HG03045 (cell line): ENCODE measurements at regions not wholly inside any gene's neighbourhood (a gene's known extent, or its start where the extent isn't known, plus 50 kb on each side); places are given as distances from the start of the nearest gene placed in this dataset.

Experiments
- ATAC-seq: cut with Tn5 transposase; IDR thresholded peaks from one replicate; pipeline ENCODE4 v1.9.1; 2021; ENCODE audit warnings: mild to moderate bottlenecking, moderate library complexity; ENCODE audit not compliant: unreplicated experiment

DNA sequence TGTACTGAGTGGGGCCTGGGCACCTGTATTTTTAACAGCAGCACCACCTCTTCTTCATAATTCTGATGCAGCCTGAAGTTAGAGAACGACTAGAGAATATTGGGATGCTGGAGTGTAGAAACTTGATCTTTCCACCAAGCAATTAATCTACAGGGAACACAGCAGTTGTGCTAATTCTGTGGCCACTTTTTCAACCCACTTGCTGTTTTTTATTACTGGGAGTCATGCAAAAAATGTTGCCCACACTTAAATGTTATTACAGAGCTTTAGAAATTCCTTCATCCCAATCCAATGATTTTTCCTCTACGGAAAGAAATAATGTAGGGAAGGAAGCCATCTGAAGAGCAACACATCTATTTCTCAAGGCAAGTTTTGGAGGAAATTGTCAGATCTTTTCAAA lies 190.9 kb upstream of the TUT7 start:
- no peak for ATAC-seq

DNA sequence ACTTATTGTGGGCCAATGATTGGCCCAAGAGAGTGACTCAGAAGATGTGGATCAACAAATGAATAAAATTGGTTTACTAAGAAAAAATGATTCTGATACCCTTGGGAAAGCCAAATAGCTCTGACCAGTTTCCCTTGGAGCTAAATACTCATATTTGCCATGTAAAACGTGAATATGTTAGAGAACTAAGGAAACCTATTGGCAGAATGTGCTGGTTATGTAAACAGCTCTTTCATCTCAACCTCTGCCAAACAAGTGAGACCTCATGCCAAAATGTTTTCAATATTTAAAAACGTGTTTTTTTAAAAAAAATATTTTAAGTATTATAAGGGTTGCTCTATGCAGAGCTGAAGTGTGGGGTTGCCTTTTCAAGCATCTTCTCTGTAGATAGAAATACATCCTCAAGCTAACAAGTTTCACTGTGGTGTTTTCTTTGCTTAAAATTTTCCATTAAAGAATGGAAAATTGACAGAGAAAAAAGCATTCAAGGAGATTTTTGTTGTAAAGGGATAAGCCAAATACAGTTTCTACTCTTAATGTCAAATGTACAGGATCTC lies 186.9 kb upstream of the TUT7 start:
- ATAC-seq, result no peak

DNA sequence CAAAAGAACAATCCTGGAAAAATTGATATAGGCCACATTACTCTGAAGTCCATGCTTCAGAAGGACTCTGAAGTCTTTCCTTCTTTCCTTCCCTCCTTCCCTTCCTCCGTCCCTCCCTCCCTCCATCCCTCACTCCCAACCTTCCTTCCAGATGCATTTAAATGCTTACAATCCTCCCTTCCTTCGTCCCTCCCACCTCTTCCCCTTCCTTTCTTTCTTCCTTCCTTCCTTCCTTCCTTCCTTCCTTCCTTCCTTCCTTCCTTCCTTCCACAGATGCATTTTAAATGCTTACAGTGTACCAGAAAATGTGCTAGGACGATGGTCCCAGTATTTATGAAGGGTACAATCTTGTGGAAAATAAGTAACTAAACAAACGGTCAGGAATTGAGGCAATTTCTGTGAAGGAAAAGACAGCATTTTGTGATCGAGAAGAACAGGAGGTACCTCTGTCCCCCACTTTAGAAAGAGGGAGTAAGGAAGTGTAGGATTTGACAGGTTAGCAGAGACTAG lies 181.3 kb upstream of the TUT7 start:
- no peak for ATAC-seq

DNA sequence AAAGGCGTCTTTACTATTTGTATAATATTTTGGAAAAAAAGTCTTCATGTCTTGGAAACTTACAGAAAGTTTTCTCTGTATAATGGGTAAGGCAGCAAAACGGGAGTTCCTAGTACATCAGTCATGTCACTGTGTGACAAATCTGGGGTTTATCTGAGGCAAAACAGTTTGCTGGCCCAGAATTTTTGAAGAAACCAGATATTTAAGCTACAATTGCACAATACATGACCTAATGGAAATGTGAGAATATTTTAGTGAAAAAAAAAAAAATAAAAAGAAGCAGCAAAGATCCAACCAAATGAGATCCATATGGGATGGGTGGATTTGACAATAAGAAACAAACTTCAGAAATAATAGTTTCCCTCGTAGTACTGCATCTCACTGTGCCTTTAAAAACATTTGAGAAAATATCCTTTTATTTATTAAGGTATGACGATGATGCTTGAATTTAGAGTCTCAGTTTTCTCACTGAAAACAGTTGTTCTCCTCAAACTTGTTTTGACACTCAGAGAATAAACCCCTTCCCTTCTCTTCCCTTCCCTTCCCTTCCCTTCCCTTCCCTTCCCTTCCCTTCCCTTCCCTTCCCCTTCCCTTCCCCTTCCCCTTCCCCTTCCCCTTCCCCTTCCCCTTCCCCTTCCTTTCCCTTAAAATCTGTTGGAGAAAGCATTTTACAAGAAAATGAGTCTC lies 180.5 kb upstream of the TUT7 start:
- ATAC-seq, result no peak

DNA sequence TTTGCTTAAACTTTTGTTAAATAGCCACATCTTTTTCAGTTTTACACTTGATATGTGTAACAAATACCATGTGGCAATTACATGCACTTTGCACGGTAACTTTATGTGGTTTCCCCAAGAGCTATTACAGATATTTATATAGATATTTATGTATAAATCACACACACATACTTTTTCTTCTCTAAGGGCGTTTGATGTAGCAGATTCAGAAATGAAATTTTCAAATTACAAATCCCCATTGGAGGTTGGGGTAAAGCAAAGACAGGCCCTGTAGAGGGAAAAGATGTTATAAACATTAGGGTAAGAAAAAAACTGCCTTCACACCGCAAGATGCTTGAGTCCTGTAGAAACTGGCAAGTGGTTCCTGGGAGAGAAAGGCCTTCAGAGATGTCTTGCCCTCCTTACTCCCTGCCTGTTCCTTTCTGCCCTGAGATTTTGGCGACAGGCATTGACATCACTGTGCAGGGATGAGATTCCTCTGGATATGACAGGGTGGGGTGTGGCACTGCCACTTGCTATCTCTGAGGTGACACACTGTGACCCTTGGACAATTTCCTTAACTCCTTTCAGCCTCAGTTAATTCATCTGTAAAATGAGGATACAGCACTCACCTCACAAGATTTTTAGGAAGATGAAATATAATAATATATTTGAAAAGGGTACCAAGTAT lies 177.9 kb upstream of the TUT7 start:
- ATAC-seq, result no peak

DNA sequence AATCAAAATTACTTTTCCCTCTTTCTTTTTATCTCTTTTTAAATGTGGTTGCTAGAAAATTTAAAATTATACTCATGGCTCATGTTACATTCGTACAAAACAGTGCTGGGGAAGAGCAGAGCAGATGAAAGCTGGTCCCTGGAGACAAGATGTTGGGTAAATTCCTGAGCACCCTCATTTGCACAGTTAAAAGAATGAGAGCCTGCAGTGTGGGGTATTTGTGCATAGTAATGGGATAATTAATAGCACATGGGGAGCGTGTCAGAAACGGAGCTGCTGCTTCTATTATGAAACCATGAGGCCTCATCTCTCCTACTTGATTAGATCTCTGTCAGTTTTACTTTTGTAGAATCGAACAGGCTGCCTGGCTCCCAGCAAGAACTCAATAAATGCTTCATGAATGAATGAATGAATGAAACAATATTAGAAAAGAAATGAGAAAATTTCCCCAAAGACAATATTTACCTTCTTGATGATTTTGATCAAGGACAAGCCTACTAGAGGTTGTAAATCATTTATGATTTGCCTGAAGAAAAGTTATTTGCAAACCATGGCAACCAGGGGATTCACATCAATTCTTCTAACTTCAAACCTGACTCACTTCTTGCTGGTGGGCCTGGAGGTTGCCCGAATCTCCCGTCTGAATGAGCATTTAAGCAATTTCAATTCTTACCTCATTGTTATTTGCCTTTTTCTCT lies 177.2 kb upstream of the TUT7 start:
- no peak for ATAC-seq

DNA sequence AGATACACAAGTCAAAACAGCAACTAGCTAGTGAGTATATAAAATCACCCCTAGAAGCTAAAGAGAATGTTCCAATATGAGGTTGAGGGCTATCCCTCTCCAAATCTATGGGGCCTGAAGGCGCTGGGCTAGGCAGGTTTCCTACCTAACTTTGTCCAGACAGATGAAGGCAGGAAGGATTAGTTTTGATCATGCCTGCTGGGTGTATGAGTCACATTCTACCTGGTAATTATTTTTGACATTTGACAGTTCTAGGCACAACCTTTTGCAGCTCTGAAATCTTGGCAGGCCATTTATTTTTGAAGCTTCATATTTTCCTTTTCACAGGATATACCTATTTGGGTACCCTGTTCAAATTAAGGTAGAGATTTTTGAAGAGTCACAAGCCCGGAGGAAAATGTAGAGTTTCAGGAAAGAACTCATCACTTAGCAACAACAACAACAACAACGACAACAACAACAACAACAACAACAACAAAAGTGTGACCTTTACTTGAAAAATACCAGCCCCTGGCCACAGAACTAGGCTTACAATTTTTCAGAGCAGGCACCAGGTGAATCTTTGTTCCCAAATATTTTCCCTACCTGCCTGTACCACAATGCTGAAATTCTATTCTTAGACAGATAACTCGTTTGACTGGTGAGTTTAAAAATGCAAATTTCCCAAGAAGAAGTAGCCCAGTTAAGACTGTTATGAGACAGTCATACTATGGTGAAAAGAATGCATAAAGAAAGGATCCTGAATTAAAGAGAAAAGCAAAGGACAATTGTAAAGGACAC lies 175.5 kb upstream of the TUT7 start:
- ATAC-seq, result no peak

DNA sequence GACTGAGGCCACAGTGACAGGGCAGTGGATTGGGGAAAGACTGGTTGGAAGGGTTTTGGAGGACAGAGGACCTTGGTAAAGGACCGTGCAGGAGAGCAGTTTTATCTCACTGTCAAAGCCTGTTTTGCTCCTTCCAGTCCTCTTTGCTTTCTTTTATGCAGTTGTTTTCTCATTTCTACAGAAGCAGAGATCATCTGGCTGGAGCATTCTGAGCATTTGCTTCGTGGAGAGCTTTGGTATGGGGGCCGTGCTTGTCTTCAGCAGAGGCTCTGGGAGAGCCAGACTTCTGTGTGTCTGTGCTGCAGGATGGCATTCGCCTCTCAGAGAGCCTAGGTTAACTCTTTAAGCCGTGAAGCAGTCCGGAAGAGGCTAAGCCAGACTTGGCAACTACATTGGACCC lies 171.8 kb upstream of the TUT7 start:
- no peak for ATAC-seq

DNA sequence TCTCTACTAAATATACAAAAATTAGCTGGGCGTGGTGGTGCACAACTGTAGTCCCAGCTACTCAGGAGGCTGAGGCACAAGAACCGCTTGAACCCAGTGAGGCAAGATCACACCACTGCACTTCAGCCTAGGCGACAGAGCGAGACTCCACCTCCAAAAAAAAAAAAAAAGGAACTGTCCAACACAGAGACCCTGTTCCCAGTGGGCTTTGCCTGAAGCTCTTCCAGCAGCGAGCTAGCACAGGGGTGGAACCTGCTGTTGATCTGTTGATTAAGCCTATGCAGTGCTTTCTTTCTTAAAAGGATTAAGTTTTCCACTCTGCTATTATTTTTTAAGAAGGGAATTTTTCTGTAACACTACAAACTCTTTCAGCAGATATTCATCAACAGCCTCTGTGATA lies 171.0 kb upstream of the TUT7 start:
- ATAC-seq, result no peak

DNA sequence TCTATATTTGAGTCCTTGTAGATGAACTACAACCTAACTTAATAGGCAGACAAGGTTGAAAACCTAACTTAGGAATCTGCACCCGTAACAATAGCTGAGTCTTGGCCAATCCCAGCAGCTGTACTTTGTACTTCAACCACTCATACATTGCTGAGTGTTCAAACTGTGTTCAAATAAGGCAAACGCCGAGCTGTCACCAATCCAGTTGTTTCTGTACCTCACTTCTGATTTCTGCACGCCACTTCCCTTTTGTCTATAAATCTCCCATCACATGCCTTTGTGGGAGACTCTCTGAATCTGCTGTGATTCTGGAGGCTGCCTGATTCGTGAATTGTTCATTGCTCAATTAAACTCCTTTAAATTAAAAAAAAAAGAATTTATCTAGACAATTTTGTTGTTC lies 167.8 kb upstream of the TUT7 start:
- no peak for ATAC-seq

DNA sequence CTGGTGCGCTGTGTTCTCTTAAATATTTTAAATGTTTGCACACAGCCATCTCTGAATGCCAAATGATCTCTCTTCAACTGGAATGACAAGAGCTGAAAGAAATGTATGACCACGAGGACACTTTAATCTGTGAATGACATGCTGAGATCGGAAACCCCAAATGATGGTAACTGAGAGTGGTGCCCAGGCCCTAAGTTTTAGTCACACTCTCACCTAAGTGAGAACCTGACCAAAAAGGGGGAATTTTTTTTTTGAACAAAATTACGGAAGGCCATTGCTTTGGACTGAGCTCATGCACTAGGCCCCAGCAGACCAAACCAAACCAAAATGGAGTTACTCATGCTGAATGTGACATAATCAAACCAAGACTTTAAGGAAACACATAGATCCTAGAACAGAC lies 167.1 kb upstream of the TUT7 start:
- ATAC-seq, result no peak

DNA sequence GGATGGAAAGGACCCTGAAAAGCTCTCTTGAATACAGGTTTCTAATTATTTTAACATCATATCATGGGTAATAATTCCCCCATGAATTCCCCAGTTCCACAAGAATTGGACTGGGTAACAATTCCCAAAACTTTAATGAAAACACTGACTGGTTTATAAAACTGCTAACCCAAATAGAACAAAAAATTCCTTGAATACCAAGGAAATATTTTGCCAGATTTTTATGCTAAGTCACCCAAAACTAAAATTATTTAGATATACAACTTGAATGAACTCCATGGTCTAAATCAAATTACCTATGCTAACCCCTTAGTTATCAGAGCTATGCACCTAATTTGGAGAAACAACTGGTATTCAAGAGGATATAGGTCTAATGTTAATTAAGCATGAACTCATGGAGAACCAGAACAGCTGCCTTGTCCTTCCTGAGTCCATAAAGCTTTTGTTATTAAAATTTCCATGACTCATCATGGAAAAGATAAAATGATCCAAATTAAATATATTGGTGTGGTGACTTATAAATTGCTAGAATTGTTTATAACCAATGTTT lies 164.9 kb upstream of the TUT7 start:
- ATAC-seq, result no peak

DNA sequence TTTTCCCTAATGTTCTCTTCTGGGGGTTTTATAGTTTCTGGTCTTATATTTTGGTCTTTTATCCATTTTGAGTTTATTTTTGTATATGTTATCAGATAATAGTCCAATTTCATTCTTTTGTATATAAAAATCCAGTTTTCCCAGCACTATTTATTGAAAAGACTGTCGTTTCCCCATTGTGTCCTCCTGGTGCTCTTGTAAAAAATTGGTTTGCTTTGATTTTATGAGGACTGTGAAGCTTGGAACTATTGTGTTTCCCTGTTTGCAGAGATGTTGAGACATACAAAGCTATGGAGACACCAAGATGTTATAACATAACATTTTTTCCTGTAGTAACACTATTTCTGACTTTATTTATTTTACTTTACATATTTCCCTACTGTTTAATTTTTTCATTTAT lies 163.3 kb upstream of the TUT7 start:
- ATAC-seq, result no peak

DNA sequence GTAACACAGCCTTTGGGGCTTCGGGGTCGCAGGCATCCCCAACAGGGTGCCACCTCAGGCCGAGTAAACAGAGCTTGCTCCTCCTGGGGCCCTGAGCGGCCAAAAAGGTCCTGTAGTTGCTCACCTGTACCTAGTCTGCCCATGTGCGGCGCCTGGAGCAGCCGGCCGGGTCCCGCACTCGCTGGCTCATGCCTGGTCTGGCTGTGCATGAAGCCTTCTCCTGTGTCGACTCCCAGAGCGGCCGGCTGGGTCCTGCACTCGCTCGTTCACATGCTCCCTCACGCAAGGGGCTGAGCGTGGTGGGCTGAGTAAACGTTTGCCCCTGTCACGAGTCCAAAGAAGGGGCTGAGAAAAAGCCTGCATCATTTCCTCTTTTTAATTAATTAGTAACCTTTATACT lies 162.4 kb upstream of the TUT7 start:
- no peak for ATAC-seq

DNA sequence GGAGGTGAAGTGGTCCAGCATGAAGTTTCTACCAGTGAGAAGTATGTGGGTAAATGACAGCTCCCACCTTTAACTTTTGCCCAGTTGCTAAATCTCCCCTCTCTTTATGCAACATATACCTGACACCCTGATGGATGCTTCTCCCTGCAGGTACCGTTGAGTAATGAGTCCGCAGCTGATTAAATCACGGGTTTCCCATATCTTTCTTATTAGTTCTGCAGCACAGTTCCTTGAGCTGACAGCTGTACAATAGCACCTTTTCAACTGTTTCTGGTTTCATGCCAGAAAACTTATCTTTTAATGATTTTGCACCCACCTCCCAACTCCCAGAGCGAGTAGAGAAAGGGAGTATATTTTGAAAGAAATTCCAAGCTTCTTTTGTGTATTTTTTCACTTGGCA lies 161.0 kb upstream of the TUT7 start:
- no peak for ATAC-seq

DNA sequence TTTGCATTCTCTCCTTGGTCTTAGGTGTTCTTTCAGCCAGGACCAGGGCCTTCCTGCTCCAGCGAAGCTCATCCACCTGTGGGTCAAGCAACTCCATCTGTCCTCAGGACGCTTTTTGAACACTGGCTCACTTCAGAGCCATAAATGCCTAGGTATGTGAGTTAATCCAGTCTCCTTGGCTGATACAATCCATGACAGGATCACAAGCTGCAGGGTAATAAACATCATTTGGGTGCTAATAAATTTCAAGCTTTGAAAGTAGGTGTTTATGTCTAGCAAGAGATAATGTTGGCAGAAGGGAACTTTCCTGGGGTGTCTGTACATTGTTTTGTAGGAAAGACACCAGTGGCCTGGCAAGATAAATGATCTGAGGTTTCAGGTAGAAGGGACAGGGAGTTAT lies 159.2 kb upstream of the TUT7 start:
- no peak for ATAC-seq

DNA sequence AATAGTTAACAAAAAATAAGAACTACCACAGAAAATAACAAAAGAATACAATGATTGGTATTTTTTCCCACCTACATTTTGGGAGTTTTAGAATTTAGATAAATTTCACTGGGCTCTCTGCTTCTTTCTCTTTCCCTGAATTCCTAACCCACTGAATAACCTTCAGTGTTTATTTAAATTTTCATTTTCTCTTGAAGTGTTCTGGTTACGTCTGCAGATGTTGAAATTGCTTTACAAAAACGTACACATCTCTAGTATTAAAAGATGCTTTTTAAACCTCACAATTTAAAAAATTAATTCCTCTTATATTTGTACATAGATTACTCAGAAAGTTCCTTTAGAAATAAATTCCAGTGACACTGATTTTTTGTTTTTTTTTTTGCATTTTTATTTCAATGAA lies 158.7 kb upstream of the TUT7 start:
- ATAC-seq, result no peak

DNA sequence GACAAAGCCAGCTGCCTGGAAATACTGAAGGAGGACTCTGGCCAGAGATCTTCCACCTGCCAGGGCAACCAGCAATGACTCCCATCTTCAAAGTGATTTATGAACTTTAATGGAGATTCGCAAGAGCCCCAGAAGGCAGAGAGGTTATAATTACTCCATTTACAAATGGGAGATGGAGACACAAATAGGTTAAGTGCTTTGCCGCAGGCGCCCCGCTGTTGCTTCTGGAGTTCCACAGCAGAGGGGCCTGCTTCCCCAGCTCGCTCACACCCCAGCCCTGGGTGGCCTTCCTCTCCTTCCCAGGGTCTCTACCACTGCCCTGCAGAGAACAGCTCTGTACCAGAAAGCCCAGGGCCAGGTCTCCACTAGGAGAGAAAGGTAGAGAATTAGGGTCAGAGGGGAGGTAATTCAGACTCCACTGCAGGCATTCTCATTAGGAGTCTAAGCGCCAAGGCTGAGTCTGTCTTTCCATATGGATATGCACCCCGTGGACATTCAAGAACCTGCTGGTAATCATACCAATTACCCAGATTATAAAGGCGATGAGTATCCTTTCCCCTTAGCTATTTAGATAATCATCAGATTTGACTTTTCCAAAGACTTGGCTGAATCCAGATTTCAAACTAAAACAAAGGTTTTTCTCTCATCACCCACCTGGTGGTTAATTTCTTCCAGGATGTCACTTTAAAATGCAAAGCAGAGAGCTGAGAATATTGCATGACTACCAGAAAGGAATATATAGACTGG lies 157.6 kb upstream of the TUT7 start:
- no peak for ATAC-seq

DNA sequence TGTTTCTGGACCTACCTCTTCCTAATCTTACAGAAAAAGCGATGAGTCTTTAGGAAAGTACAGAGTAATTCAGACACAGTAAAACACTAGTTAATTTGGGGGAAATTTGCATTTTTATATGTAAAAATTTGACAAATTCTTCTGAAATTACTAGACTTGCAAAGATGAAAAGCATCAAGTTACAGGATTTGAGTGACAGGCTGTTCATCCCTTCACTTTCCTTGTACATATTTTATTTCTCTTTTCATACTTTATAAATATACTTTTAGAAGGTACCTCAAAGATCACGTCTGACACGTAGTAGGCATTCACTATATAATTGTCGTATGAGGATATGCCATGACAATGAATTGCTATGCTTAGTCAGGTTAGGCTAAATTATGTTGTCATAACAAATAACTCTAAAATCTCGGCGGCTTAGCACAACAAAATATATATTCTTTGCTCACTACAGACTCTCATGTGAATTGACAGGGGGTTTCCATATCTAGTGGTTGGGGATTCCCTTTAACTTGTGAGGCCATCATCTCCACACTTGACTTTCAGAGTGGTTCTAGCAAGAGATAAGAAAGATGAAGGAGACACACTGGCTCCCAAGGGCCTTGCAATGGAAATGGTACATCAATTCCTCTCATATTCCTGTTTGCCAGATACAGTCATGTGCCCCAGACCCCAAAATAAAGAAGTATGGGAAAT lies 154.1 kb upstream of the TUT7 start:
- no peak for ATAC-seq
